Activated naive CD4-positive, alpha-beta T cell treated with anti-CD3 and anti-CD28 coated beads, Interleukin-2, amount 50 U/mL, for 72 hours (primary cell): ENCODE measurements at regions not wholly inside any gene's neighbourhood (a gene's known extent, or its start where the extent isn't known, plus 50 kb on each side); places are given as distances from the start of the nearest gene placed in this dataset.

ENCODE experiments used
- ATAC-seq, 2 donors: fragments of 150-1000 bp; cut with Tn5 transposase; 2 replicates each; pipeline ENCODE4 v1.10.0; 2021; ENCODE audit warnings: mild to moderate bottlenecking in 2 of 2, moderate library complexity in 2 of 2
- DNase-seq, 2 donors: peaks; one replicate each; pipeline ENCODE4 v3.0.0; 2021 to 2022; ENCODE audit warnings: low spot score in 2 of 2
- H3K27ac Mint-ChIP-seq, 2 donors: one replicate each; pipeline ENCODE4 v1.8.0; 2022; ENCODE audit warnings: mild to moderate bottlenecking in 2 of 2, mixed read lengths in 2 of 2
- H3K36me3 Mint-ChIP-seq, 2 donors: one replicate each; pipeline ENCODE4 v1.8.0; 2022; ENCODE audit warnings: mixed read lengths in 2 of 2
- H3K9me3 Mint-ChIP-seq, 2 donors: one replicate each; pipeline ENCODE4 v1.8.0; 2022; ENCODE audit warnings: mixed read lengths in 2 of 2

GRCh38 chr2:8290771-8291352, 391.0 kb upstream of the ID2 start:
- Mint-ChIP-seq H3K36me3 (peaks cover 12 to 23% of the 10 kb centered on the region in 2 donors), H3K9me3 (peaks cover 5 to 6% of the 10 kb centered on the region in 2 donors), H3K27ac (peak overlapping the region in 1 of 2 donors; percentile 10)
- ATAC-seq (peak in 1 of 2 donors; percentile 69), DNase-seq (no peak)

DNA sequence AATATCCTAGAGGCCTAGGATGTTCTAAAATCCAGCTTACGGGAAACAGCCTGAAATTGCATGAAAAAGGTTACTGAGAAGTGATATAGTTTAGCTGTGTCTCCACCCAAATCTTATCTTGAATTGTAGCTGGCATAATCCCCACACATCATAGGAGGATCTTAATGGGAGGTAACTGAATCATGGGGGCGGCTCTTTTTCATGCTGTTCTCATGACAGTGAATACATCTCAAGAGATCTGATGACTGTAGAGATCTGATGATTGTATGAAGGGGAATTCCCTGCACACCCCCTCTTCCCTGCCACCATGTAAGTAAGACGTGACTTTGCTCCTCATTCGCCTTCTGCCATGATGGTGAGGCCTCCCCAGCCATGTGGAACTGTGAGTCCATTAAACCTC, 385.6 kb upstream of the ID2 start:
- ATAC-seq (peak; percentile 93 to 94), DNase-seq (no peak)
- H3K27ac Mint-ChIP-seq, result no peak overlapping the region

DNA sequence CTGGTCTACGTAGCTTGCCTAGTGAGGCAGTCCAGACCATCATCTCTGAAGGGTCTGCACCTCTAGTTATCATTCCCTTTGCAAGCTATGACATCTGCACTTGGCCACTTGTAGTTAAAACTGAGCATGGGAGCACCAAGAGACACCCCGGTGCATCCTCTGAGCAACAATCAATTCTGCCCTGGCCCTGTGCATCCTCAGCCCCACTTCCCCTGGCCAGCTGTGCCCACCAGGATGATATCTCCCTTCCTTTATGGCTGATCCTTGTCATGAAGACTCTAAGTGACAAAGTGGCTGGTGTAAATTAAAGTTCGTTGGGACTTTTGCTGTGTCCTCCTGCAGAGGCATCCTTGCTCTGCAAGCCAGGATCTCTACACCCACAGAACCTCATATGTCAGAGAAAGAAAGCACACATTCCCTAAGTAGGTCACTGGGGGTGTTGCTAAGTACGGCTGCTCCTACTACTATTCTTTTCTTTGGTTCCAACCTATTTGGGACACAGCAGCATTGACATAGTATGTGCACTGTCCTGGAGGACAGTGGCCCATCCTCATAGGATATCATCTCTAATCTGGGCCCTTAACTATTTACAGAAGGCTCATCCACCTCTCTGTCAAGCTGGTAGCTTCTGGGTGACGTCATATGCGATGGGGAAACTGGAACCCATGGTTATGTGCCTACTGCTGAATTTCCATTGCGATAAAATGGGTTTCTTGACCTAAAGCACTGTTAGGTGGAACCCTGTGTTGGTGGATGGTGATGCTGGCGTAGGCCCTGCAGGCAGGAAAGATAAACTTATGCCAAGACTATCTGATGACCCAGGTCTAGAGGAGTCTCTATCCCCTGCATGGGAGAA, 384.3 kb upstream of the ID2 start:
- Mint-ChIP-seq H3K9me3 (peaks cover 0 to 19% of the 10 kb centered on the region in 2 donors), H3K27ac (no peak overlapping the region), H3K36me3 (peaks cover 17 to 26% of the 10 kb centered on the region in 2 donors)
- ATAC-seq (no peak), DNase-seq (no peak)

More for the DNA sequence above, 385.6 kb upstream of the ID2 start:
- H3K9me3 Mint-ChIP-seq, result peaks cover 0 to 13% of the 10 kb centered on the region in 2 donors
- peaks cover 18% of the 10 kb centered on the region in 2 donors for H3K36me3 Mint-ChIP-seq

DNA sequence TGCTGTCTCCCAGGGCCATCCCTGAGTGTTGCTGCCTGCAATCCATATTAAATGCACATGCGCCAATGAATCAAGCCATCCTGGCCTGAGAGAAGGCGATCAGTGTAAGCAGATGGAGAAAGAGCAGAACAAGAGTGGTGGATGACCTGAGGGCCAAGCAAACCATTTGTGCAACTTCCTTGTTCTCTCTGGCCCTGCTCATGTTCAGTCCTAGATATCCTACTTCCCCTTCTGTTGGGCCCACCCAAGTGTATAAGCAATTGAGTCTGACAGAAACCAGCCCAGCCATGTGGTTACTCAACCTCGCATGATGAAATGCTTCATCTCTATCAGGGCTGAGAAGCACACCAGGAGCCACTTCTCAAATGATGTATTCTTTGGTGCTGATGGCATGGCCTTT, 383.1 kb upstream of the ID2 start:
- ATAC-seq (no peak), DNase-seq (no peak)
- peaks cover 0 to 25% of the 10 kb centered on the region in 2 donors for H3K9me3 Mint-ChIP-seq
- no peak overlapping the region for H3K27ac Mint-ChIP-seq
- peaks cover 14 to 33% of the 10 kb centered on the region in 2 donors for H3K36me3 Mint-ChIP-seq

GRCh38 chr2:8300216-8300615, 381.6 kb upstream of the ID2 start:
- DNase-seq (no peak), ATAC-seq (no peak)
- peaks cover 0 to 25% of the 10 kb centered on the region in 2 donors for H3K9me3 Mint-ChIP-seq
- peaks cover 14 to 33% of the 10 kb centered on the region in 2 donors for H3K36me3 Mint-ChIP-seq
- H3K27ac Mint-ChIP-seq, result no peak overlapping the region

DNA sequence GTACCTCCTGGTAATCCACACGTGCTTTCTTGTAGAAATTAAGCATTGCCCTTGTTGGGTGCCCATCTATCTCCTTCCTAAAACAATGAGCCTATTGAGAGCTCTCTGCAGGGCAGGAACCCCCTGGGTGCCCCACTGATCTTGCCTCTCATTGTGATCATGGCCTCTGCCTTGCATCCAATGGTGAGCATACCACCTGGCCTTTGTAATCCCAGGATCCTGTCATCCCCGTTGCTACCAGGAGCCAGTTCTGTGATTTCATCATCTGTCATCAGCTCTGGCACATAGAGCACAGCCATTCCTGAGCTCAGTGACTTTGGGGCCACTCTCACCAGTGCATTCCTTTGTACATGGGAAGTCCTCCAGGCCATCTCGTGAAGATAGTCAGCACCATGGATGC, 381.0 kb upstream of the ID2 start:
- ATAC-seq, result no peak
- Mint-ChIP-seq H3K36me3 (peaks cover 14 to 33% of the 10 kb centered on the region in 2 donors), H3K27ac (no peak overlapping the region), H3K9me3 (peaks cover 0 to 25% of the 10 kb centered on the region in 2 donors)
- no peak for DNase-seq

- Mint-ChIP-seq H3K27ac (peak overlapping the region; percentile 19 to 26), H3K36me3 (peaks cover 10 to 27% of the 10 kb centered on the region in 2 donors), H3K9me3 (peaks cover 0 to 19% of the 10 kb centered on the region in 2 donors)
- ATAC-seq (peak; percentile 49 to 58), DNase-seq (peak; percentile 54 to 61)
These were observed 378.5 kb upstream of the ID2 start for GRCh38 chr2:8303322-8303832.

GRCh38 chr2:8304821-8305766, 376.8 kb upstream of the ID2 start:
- DNase-seq, result no peak
- H3K27ac Mint-ChIP-seq, result no peak overlapping the region
- peaks cover 10 to 27% of the 10 kb centered on the region in 2 donors for H3K36me3 Mint-ChIP-seq
- peaks cover 0 to 19% of the 10 kb centered on the region in 2 donors for H3K9me3 Mint-ChIP-seq
- no peak for ATAC-seq

- ATAC-seq, result peak in 1 of 2 donors; percentile 72
- Mint-ChIP-seq H3K9me3 (peaks cover 0 to 9% of the 10 kb centered on the region in 2 donors), H3K36me3 (peaks cover under 1 to 11% of the 10 kb centered on the region in 2 donors), H3K27ac (no peak overlapping the region)
- DNase-seq, result no peak
These were observed 375.1 kb upstream of the ID2 start for GRCh38 chr2:8306530-8307351.

GRCh38 chr2:8307606-8308180, 374.2 kb upstream of the ID2 start:
- H3K36me3 Mint-ChIP-seq, result peaks cover 0 to 7% of the 10 kb centered on the region in 2 donors
- H3K27ac Mint-ChIP-seq, result no peak overlapping the region
- DNase-seq (no peak), ATAC-seq (no peak)
- H3K9me3 Mint-ChIP-seq, result peaks cover 0 to 6% of the 10 kb centered on the region in 2 donors

- ATAC-seq, result no peak
- Mint-ChIP-seq H3K9me3 (no peaks in the 10 kb centered on the region), H3K27ac (no peak overlapping the region), H3K36me3 (no peaks in the 10 kb centered on the region)
- no peak for DNase-seq
These were observed 372.7 kb upstream of the ID2 start for GRCh38 chr2:8309131-8309530.

GRCh38 chr2:8310557-8311455, 371.1 kb upstream of the ID2 start:
- Mint-ChIP-seq H3K9me3 (no peaks in the 10 kb centered on the region), H3K27ac (peak overlapping the region in 1 of 2 donors; percentile 58), H3K36me3 (no peaks in the 10 kb centered on the region)
- DNase-seq, result no peak
- ATAC-seq, result peak; percentile 56 to 77

- DNase-seq (no peak), ATAC-seq (no peak)
- Mint-ChIP-seq H3K36me3 (no peaks in the 10 kb centered on the region), H3K9me3 (peaks cover 0 to 4% of the 10 kb centered on the region in 2 donors), H3K27ac (no peak overlapping the region)
These were observed 369.6 kb upstream of the ID2 start for GRCh38 chr2:8312221-8312620.
